ENCODE measurements at regions not wholly inside any gene's neighbourhood (a gene's known extent, or its start where the extent isn't known, plus 50 kb on each side); places are given as distances from the start of the nearest gene placed in this dataset.

GRCh38 chr5:146959360-146959759, 80.8 kb upstream of the PPP2R2B start:
- TF ChIP-seq POLR2A (IDR thresholded peaks at IDR 0.05) (no peak), CTCF (IDR thresholded peaks at IDR 0.05) (no peak), EP300 (IDR thresholded peaks at IDR 0.05) (no peak), POLR2AphosphoS5 (IDR thresholded peaks at IDR 0.05) (no peak)

All from stomach (tissue), 4 donors.